Epithelial cell of proximal tubule (primary cell): ENCODE measurements at regions not wholly inside any gene's neighbourhood (a gene's known extent, or its start where the extent isn't known, plus 50 kb on each side); places are given as distances from the start of the nearest gene placed in this dataset.

Experiments used
- DNase-seq: peaks from one replicate; pipeline ENCODE4 v3.0.0-alpha.2; 2011; ENCODE audit warnings: low read depth
- H3K4me3 ChIP-seq: 2 replicates; pipeline ENCODE4 v1.5.1; 2011; ENCODE audit warnings: low read depth, mild to moderate bottlenecking, low read length
- CTCF ChIP-seq: conservative IDR thresholded peaks from 2 replicates; pipeline ENCODE4 v1.5.1; 2012; ENCODE audit warnings: low read depth, mild to moderate bottlenecking, low read length

- no peak for DNase-seq
- no peak for TF ChIP-seq CTCF
- no peak overlapping the region for H3K4me3 ChIP-seq
These were observed 144.6 kb upstream of the MYL2 start for GRCh38 chr12:111064982-111065381.

GRCh38 chr12:111064154-111064553, 143.8 kb upstream of the MYL2 start:
- no peak for TF ChIP-seq CTCF
- H3K4me3 ChIP-seq = no peak overlapping the region
- DNase-seq = no peak

- no peak for DNase-seq
- no peak for TF ChIP-seq CTCF
- H3K4me3 ChIP-seq = no peak overlapping the region
These were observed 143.1 kb upstream of the MYL2 start for GRCh38 chr12:111063295-111064026.

- H3K4me3 ChIP-seq = no peak overlapping the region
- TF ChIP-seq CTCF = no peak
- DNase-seq = no peak
These were observed 137.5 kb upstream of the MYL2 start for GRCh38 chr12:111057701-111058425.

- DNase-seq = no peak
- H3K4me3 ChIP-seq = no peak overlapping the region
- TF ChIP-seq CTCF = no peak
These were observed 136.5 kb upstream of the MYL2 start for GRCh38 chr12:111056618-111057521.

- DNase-seq = no peak
- H3K4me3 ChIP-seq = no peak overlapping the region
- TF ChIP-seq CTCF = no peak
These were observed 135.0 kb upstream of the MYL2 start for GRCh38 chr12:111055181-111055880.
